Anterior cingulate cortex (tissue), 58 donors: ENCODE measurements at regions not wholly inside any gene's neighbourhood (a gene's known extent, or its start where the extent isn't known, plus 50 kb on each side); places are given as distances from the start of the nearest gene placed in this dataset.

Source experiments
- DNase-seq, 58 donors: peaks; one replicate each; lab custom pipeline; 2025; lab: John Stamatoyannopoulos, UW

DNA sequence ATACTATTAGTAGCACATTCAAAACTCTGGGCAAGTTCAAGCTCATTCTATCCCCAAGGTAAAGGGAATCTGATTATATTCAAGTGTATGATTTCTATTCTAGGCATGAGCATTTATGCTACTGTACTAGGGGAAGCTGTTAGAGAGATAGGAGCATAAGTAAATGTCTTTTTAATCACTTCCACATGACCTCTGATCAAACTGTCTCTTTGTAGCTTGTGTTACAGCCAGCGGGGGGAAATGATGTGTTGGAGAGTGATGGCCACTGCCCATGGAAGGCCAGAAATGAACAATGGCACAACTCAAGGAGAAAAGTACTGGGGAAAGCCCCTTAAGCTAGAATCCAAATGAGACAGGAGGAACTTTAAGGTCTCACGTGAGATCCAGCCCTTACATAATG, 894.9 kb upstream of the CDH2 start:
- DNase-seq, result no peak

DNA sequence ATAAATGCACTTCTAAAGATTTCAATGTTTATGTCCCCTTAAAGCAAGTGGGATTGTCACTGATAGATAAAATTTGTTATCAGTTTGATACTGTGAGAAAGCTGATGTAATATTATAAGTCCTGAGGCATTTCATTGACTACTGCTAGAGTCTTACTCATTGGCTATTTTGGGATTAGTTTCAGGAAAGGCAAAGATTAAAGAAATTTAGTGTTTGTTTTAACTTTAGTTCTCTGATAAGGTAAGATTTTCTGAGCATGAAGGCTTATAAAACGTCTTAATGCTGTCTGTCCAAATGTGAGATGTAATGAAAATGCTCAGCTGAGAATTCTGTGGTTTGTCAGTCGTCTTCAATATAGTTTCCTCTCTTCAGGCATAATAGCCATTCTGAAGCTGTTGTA, 886.4 kb upstream of the CDH2 start:
- DNase-seq, result no peak

DNA sequence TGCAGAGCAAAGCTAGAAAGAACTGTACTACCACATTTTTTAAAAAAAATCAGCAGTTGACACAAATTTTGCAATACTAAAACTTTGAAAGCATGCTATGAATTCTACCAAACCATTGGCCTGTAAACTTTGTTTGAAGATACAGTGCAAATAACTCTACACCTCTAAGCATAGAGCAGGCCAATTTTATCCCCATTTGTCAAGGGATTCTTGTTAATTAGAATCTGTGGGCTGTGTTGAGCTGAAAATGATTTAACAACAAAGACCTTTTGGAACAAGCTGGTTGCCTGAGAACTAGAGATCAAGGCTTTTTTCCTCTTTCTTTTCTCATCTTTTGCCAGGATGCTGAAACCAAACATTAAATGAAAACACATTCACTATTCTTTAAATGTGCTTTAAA, 886.0 kb upstream of the CDH2 start:
- DNase-seq, result no peak

DNA sequence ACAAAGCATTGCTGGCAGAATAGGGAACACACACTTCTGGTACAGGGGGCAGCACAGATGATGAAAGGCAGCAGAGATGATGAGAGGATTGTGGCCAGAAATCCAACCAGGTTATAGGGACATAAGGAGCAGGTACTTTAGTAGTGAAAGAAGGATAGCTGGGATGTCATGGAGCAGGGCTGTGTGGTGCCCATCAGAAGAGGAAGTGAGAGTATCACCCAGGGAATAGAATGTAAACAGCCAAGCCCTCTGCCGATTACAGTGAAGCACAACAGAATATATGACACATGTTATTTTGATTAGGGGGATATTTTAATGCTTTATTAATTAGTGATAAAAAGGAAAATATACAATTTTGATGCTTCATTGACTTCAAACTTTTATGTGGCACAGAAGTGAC, 883.4 kb upstream of the CDH2 start:
- no peak for DNase-seq

DNA sequence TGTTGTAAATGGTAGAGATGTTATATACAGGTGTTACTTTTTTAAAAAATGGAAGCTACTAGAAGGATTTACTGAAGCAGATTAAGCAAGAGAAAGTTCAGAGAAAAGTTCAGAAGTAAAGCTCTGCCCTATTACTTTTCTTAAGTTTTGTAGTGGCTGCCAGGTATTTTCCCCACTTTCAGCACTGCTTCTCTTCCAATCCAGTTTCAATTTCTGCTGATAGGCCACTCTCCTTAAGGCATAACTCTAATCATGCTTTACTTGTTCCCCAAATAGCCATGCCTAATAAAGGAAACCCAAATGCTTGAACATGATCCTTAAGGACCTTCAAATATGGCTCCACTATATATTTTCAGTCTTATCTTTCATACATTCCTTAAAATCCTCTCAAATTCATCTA, 880.8 kb upstream of the CDH2 start:
- no peak for DNase-seq

DNA sequence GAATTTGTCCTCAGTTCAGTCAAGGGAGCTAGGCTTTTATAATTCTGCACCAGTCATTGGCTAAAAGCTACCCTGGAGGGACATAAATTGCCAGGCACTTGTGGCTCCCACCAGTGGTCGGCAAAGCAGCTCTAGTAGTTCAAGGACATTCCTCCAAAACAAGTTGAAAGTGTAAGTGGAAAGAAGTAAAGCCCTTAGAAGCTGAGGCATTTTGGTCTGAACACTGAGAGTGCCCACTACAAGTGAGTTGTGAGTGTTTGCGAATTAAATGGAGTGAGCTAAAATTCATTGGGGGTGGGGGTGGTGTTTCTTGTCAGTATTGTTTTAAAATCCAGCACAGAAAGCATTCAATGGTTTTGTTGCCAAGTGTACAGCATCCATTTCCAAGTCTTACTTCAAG, 879.9 kb upstream of the CDH2 start:
- DNase-seq, result no peak

DNA sequence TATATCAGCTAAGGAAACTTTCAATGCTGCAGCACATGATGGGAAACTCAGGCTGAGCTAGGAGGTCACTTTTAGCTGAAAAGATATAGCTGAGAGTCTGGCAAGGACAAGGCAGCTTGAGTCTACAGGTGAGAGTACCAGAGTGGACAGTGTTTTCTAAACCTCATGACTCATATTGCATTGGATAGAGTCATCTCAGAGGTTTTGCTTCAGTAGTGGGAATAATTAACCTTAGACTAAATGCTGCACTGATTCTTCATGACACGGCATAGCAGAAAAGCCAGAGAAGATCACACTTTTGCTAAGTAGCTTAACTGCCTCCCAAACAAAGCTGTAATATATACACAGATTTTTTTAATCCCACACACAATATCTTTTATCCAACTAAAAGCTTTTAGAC, 865.0 kb upstream of the CDH2 start:
- DNase-seq, result no peak

DNA sequence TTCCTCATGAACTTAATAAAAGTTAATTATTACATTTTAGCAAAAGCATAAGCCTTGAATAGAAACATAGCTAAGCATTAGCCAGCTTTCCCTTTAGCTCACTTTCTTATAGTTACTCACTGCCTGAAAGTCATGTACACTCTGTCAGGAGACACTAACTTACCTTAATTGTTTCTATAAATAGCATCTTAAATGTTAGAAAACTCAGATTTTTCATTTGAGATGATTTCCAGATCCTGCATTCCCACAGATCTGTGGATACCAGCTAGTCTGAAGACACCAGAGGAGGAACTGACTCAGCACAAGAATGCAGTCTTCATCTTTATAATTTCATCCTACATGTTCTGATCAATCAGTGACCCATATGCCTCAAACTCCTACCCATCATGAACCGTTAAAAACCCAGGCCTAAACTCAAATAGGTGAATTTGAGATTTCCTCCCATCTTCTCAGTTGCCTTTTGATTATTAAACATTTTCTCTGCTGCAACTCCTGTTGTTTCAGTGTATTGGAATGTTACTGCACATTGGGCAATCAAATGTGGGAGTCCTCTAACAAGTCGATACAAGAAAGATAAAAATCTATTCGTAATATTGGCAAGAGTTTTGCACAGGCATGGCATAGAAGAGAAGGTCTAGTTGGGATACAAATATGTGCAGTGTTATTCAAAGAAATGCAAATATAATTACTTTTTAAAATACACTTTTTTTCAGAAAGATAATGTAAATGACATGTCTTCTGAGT, 857.4 kb upstream of the CDH2 start:
- DNase-seq, result no peak

DNA sequence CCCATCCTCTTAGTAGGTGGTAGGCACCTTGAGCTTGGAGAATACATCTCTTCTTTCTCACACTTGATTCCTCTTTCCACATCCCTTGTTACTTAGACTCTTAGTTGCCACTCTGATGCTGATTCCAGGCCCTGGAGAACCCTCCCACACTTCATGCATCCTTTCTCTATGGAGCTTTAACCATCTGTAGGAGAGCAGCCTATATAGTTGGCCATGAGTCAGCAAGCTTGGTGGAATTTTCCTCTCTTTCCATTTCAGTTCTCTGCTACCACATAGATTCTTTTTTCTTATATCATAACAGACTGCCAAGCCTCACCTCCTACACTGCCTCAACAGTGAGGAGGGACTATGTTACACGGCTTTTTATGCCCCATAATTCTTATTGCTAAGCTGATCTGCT, 851.6 kb upstream of the CDH2 start:
- DNase-seq, result peak in 10 of 58 donors; percentile 0 to 49 (median 2)

DNA sequence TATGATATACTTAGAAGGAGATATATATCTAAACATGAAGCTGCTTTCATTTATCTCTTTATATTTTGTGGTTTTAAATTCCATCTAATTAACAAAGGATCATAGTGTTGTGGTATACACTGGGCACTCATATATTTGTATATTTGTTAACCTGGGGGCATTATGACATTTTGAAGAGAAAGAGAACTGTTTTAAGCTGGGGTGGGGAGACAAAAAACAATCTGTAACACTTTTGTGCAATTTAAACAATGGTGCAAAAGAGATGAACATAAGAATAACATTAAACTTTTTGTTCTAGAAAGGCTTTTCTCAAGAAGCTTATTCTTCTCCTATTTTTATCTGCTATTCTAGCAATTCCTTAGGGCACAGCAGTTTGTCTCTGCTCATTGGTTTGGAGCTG, 842.0 kb upstream of the CDH2 start:
- DNase-seq, result no peak

DNA sequence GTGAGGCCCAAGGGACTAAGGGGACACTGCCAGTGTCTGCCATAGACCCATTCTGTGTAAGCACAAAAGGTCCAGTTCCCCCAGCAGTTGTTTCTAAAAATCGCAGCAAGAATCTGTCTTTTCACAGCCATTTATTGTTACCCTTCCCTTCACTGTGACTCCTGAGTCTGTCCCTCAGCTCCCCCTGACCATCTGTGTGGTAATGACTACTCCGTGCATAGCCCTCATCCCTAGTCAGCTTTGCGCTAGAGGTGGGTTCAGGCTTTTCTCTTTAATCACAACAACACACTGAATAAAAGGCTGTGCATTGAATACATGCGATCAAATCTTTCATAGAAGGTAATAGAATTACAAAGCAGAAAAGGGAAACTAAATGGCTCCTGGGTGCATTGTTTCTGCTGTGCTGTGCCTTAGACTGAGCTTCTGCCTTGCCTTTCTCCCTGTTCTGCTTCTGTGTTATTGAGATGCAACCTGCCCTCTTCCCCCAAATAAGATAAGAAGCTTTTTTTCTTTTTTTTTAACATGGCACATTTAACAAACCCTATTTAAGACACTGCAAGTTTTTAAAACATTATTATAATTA, 836.0 kb upstream of the CDH2 start:
- no peak for DNase-seq

DNA sequence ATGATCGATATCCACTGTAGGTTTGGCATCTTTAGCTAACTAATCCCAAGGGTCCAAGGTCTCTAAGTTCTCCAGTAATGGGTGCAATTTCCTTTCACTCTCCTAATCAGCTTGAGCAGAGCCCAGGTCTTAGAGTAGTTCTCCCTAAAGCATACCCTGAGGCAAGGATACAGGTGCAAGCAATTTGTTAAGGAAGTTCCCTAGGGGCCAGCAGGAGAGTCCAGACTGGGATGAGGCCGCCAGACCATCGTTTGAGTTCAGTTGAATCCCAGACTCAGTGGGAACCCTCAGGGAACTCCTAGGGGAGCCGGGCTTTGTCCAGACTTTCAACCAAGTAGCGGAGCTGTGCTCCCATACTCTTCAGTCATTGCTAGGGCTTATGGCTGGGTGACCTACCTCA, 835.4 kb upstream of the CDH2 start:
- no peak for DNase-seq

DNA sequence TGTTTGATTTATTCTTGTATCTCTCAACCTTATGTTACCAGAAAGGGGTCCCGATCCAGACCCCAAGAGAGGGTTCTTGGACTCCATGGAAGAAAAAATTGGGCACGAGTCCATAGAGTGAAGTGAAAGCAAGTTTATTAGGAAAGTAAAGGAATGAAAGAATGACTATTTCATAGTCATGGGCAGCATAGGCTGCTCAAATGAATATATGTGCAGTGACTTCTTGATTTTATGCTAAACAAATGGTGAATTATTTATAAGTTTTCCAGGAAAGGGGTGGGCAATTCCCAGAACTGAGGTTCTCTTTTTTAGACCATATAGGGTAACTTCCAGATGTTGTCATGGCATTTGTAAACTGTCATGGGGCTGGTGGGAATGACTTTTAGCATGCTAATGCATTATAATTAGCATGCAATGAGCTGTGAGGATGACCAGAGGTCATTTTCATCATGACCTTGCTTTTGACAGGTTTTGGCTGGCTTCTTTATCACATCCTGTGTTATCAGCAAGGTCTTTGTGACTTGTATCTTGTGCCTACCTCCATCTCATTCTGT, 832.4 kb upstream of the CDH2 start:
- DNase-seq, result no peak

DNA sequence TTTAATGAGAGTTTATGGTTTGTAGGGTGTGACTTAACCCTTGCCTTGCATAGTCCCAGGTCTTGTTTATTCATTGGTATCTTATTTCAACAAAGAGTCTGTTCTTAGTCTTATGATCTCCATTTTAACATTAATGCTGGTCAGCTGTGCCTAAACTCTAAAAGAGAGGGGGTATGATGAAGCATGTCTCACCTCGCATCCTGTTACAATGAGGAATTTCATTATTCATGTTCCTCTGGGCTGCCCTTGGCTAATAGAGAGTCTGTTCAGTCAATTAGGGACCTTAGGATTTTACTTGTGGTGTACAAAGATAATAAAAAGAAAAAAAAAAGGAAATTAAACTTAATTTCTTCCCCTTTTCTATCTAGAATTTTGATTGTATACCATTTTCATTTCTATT, 831.9 kb upstream of the CDH2 start:
- no peak for DNase-seq

DNA sequence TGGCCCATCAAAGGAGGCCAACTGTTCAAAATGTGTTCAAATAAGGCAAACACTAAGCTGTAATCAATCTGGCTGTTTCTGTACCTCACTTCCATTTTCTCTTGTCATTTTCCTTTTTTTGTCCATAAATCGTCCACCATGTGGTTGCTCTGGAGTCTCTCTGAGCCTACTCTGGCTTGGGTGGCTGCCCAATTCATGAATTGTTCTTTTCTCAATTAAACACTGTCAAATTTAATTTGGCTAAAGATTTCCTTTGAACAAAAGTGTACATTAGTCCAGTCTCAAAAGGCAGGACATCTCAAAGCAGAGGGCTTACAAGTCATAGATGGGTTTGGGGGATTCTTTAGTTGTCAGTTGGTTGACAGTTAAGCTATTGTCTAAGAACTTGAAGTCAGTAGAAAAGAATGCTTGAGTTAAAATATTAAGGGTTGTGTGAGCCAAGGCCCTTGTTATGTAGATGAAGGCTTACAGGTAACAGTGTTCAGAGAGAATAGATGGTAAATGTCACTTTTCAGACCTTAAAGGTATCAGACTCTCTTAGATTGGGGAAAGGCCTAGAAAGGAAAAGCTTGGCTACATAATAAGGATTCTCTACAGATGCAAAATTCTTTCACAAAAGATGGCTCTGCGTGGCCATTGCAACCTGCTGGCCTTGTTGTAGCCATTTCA, 831.2 kb upstream of the CDH2 start:
- no peak for DNase-seq

DNA sequence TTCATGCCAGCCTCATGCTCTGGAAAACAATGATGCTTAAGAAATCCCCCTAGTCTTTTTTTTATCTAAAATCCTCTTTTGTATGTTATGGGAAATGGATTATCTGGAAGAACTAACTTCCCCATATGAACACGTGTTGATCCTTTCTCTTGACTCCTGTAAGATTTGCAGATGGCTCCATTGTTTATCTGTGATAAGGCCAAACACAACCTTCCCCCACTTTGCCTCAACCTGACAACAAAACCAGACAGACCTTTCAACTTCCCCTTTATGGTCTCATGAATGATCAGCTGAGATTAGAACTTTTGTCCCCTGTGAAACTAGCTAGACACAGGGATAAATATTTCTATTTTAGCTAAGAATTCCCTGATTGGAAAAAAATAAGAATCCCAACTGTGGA, 828.0 kb upstream of the CDH2 start:
- no peak for DNase-seq

DNA sequence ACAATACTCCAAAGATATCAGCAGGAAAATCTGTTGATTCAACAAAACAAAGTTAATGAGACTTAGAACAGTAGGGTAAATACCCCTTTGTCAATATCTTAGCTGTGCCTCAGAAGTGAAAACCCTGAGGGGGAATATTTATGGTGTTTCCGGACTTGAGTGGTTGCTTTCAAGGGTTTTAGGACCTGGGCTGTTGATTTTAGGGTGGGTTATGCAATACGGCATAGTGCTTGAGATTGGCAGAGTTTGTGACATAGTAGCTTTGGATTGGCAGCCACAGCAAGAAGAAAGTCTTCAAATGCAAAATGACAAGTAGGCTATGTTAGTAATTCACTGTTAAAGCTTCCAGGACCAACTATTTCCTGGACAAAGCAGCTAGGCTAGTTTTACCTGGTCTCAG, 826.3 kb upstream of the CDH2 start:
- no peak for DNase-seq

DNA sequence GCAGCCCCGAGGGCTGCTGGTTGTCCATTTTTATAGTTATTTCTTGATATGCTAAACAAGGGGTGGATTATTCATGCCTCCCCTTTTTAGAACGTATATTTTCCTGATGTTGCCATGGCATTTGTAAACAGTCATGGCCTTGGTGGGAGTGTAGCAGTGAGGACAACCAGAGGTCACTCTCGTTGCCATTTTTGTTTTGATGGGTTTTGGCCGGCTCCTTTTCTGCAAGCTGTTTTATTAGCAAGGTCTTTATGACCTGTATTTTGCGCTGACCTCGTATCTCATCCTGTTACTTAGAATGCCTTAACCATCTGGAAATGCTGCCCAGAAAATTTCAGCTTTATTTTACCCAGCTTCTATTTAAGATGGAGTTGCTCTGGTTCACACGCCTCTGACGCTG, 825.8 kb upstream of the CDH2 start:
- no peak for DNase-seq

DNA sequence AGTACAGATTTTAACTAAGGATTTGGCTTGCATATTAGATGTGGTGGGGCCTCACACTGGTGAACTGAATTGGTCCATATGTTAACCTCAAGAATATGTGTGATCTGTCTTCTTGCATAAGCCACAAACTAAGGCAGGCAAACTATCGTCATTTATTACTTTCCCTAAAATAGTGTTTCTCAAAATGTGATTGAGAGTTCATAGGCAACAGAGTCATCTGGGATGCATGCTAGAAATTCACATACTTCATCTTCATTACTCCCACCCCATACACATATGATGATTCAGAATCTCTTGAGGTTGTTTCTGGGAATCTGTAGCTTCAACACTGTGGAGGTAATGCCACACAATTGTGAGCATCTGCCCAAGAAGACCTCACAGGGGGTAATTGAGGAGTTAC, 822.8 kb upstream of the CDH2 start:
- DNase-seq, result no peak

DNA sequence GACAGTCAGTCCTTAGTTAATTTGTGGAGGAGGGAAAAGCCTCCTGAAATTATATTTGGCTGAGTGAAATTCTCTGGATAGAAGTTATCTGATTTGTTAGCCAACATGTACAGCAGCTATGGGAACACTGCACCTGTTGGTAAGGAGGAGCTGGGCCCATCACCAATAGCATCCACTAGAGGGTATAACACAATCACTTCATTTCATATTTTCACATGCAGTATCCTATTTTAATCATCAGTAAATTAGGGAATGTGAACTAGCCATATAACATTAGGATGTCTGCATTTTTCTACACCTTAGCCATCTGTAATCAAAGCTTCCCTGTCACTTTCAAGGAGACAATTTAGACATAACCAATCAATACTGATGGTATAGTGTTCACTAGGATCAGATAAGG, 818.4 kb upstream of the CDH2 start:
- no peak for DNase-seq

DNA sequence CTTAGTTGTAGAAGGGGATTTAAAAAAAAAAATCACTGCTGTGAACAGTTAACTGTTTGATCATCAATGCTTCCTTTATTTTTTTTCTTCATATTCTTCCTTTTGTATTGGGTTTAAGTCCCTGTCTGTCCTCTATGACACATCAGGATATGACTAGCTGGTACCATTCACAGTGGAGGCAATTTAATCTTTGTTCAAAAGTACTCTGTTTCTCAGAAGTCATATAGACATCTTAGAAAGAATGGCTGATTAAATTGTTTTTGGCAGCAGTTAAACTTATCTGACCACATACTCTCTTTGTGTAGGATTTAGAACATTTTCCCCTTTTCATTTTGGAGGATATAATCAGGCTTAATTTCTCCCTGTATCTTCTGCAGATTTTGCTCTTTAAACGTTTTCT, 807.8 kb upstream of the CDH2 start:
- no peak for DNase-seq

DNA sequence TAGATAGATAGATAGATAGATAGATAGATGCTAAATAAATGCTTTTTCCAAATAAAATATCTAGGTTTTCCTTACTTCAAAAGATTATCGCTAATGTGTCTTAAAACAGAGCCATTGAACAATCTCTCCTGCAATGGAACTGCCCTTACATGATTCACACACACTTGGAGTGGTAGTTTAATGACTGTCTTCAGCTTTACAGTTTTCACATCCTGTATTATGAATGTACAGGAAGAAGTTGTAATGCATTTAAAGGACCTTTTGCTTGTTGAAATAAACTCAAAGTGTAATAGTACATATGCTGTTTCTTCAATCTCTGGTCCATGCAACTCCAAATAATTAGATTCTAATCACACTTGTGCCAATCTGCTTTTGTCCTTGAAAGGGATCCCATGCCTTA, 797.6 kb upstream of the CDH2 start:
- DNase-seq, result no peak
